ENCODE measurements at regions not wholly inside any gene's neighbourhood (a gene's known extent, or its start where the extent isn't known, plus 50 kb on each side); places are given as distances from the start of the nearest gene placed in this dataset.

GRCh38 chr1:39129514-39129913 is 75.0 kb upstream of the MACF1 start:
- Mint-ChIP-seq H3K4me3 (no peak overlapping the region), H3K27ac (peak overlapping the region; percentile 11), H3K27me3 (ENCODE audit: insufficient read depth, low read depth) (no peaks in the 10 kb centered on the region), H3K4me1 (peaks cover 65% of the 10 kb centered on the region), H3K36me3 (peaks cover 12% of the 10 kb centered on the region), H3K9me3 (no peaks in the 10 kb centered on the region)
- Histone ChIP-seq H3K27ac (peak overlapping the region; percentile 11), H3K9ac (no peak overlapping the region), H3K4me1 (peaks cover 63% of the 10 kb centered on the region), H3K36me3 (no peaks in the 10 kb centered on the region), H2AFZ (replicated peaks) (no peak overlapping the region), H3K4me3 (no peak overlapping the region), H3K4me2 (peak overlapping the region; percentile 56), H3F3A (ENCODE audit: low read depth) (peaks cover 55% of the 10 kb centered on the region), H3K27me3 (no peaks in the 10 kb centered on the region), H4K20me1 (ENCODE audit: low read depth) (peaks cover 29% of the 10 kb centered on the region), H3K79me2 (ENCODE audit: low read depth) (peaks cover 94% of the 10 kb centered on the region), H3K9me3 (ENCODE audit: low read depth) (no peaks in the 10 kb centered on the region)
- no peak for TF ChIP-seq EZH2phosphoT487 (IDR thresholded peaks at IDR 0.05)
- TF ChIP-seq CTCF (IDR thresholded peaks at IDR 0.05), result peak; percentile 36
- DNase-seq (ENCODE audit: low spot score), result peak; percentile 21

GRCh38 chr1:39130325-39130724 is 74.2 kb upstream of the MACF1 start:
- no peaks in the 10 kb centered on the region for H3K27me3 Mint-ChIP-seq (ENCODE audit: insufficient read depth, low read depth)
- DNase-seq (ENCODE audit: low spot score), result no peak
- H3K4me3 ChIP-seq, result no peak overlapping the region
- H3K4me1 Mint-ChIP-seq, result peaks cover 65% of the 10 kb centered on the region
- H3K27me3 ChIP-seq, result no peaks in the 10 kb centered on the region
- H3F3A ChIP-seq (ENCODE audit: low read depth), result peaks cover 55% of the 10 kb centered on the region
- H3K36me3 ChIP-seq, result no peaks in the 10 kb centered on the region
- peaks cover 94% of the 10 kb centered on the region for H3K79me2 ChIP-seq (ENCODE audit: low read depth)
- no peak overlapping the region for H3K9ac ChIP-seq
- H3K27ac ChIP-seq, result peak overlapping the region; percentile 33
- no peak overlapping the region for H2AFZ ChIP-seq (replicated peaks)
- peaks cover 29% of the 10 kb centered on the region for H4K20me1 ChIP-seq (ENCODE audit: low read depth)
- H3K4me1 ChIP-seq, result peaks cover 68% of the 10 kb centered on the region
- no peaks in the 10 kb centered on the region for H3K9me3 Mint-ChIP-seq
- H3K4me3 Mint-ChIP-seq, result no peak overlapping the region
- TF ChIP-seq CTCF (IDR thresholded peaks at IDR 0.05), result no peak
- no peak for TF ChIP-seq EZH2 (IDR thresholded peaks at IDR 0.05)
- no peak for TF ChIP-seq EZH2phosphoT487 (IDR thresholded peaks at IDR 0.05)
- H3K36me3 Mint-ChIP-seq, result peaks cover 9% of the 10 kb centered on the region
- H3K9me3 ChIP-seq (ENCODE audit: low read depth), result no peaks in the 10 kb centered on the region
- H3K4me2 ChIP-seq, result peak overlapping the region; percentile 56
- no peak overlapping the region for H3K27ac Mint-ChIP-seq

- Mint-ChIP-seq H3K27me3 (ENCODE audit: insufficient read depth, low read depth) (peaks cover 2% of the 10 kb centered on the region), H3K4me3 (no peak overlapping the region), H3K36me3 (peaks cover 5% of the 10 kb centered on the region), H3K9me3 (no peaks in the 10 kb centered on the region), H3K4me1 (peaks cover 61% of the 10 kb centered on the region), H3K27ac (peak overlapping the region; percentile 97)
- TF ChIP-seq EZH2phosphoT487 (IDR thresholded peaks at IDR 0.05) (no peak), EZH2 (IDR thresholded peaks at IDR 0.05) (no peak), CTCF (IDR thresholded peaks at IDR 0.05) (no peak)
- Histone ChIP-seq H4K20me1 (ENCODE audit: low read depth) (peaks cover 26% of the 10 kb centered on the region), H3K4me1 (peaks cover 63% of the 10 kb centered on the region), H2AFZ (replicated peaks) (no peak overlapping the region), H3K27me3 (no peaks in the 10 kb centered on the region), H3K79me2 (ENCODE audit: low read depth) (peaks cover 94% of the 10 kb centered on the region), H3K4me2 (peak overlapping the region; percentile 68), H3K36me3 (no peaks in the 10 kb centered on the region), H3F3A (ENCODE audit: low read depth) (peaks cover 45% of the 10 kb centered on the region), H3K9ac (no peak overlapping the region), H3K27ac (peak overlapping the region; percentile 99), H3K9me3 (ENCODE audit: low read depth) (no peaks in the 10 kb centered on the region), H3K4me3 (no peak overlapping the region)
- DNase-seq (ENCODE audit: low spot score), result peak; percentile 13
Observed at GRCh38 chr1:39131940-39132339, 72.6 kb upstream of the MACF1 start.
